Fibroblast of skin of left quadriceps (primary cell): ENCODE measurements at regions not wholly inside any gene's neighbourhood (a gene's known extent, or its start where the extent isn't known, plus 50 kb on each side); places are given as distances from the start of the nearest gene placed in this dataset.
A peak's percentile ranks its signal among the peaks of the same experiment; 100 is the strongest.

Experiments used
- DNase-seq, 2 experiments: peaks; one replicate each; pipeline ENCODE4 v3.0.0-alpha.2; 2013; ENCODE audit warnings: low read depth in 2 of 2

- DNase-seq, result no peak
Observed at GRCh38 chr2:225340923-225341322, 58.6 kb upstream of the NYAP2 start.

- peak; percentile 34 to 36 for DNase-seq
Observed at GRCh38 chr2:225337183-225337582, 62.3 kb upstream of the NYAP2 start.

- no peak for DNase-seq
Observed at GRCh38 chr2:225334514-225334913, 65.0 kb upstream of the NYAP2 start.

GRCh38 chr2:225328192-225328591 lies 71.3 kb upstream of the NYAP2 start:
- no peak for DNase-seq

GRCh38 chr2:225326969-225327368 lies 72.5 kb upstream of the NYAP2 start:
- DNase-seq, result no peak

GRCh38 chr2:225319872-225320271 lies 79.6 kb upstream of the NYAP2 start:
- DNase-seq, result no peak

- no peak for DNase-seq
Observed at GRCh38 chr2:225318440-225318839, 81.1 kb upstream of the NYAP2 start.

GRCh38 chr2:225317186-225317585 lies 82.3 kb upstream of the NYAP2 start:
- DNase-seq, result no peak

GRCh38 chr2:225310745-225311144 lies 88.8 kb upstream of the NYAP2 start:
- no peak for DNase-seq

- no peak for DNase-seq
Observed at GRCh38 chr2:225309516-225309915, 90.0 kb upstream of the NYAP2 start.

GRCh38 chr2:225296951-225297350 lies 102.6 kb upstream of the NYAP2 start:
- no peak for DNase-seq

- no peak for DNase-seq
Observed at GRCh38 chr2:225295102-225295501, 104.4 kb upstream of the NYAP2 start.

GRCh38 chr2:225293638-225294037 lies 105.9 kb upstream of the NYAP2 start:
- DNase-seq, result no peak

- DNase-seq, result no peak
Observed at GRCh38 chr2:225290757-225291400, 108.6 kb upstream of the NYAP2 start.

GRCh38 chr2:225289659-225290058 lies 109.9 kb upstream of the NYAP2 start:
- DNase-seq, result no peak

GRCh38 chr2:225288986-225289385 lies 110.5 kb upstream of the NYAP2 start:
- DNase-seq, result no peak

GRCh38 chr2:225282858-225283710 lies 116.4 kb upstream of the NYAP2 start:
- peak in 1 of 2 experiments; percentile 9 for DNase-seq

- no peak for DNase-seq
Observed at GRCh38 chr2:225276207-225276606, 123.3 kb upstream of the NYAP2 start.

- no peak for DNase-seq
Observed at GRCh38 chr2:225275443-225275842, 124.1 kb upstream of the NYAP2 start.

- DNase-seq, result peak; percentile 12 to 17
Observed at GRCh38 chr2:225274751-225275150, 124.8 kb upstream of the NYAP2 start.

- no peak for DNase-seq
Observed at GRCh38 chr2:225272173-225272572, 127.3 kb upstream of the NYAP2 start.

GRCh38 chr2:225270861-225271260 lies 128.6 kb upstream of the NYAP2 start:
- peak in 1 of 2 experiments; percentile 11 for DNase-seq

GRCh38 chr2:225270053-225270452 lies 129.5 kb upstream of the NYAP2 start:
- no peak for DNase-seq
